Endothelial cell of umbilical vein (primary cell): ENCODE measurements at regions not wholly inside any gene's neighbourhood (a gene's known extent, or its start where the extent isn't known, plus 50 kb on each side); places are given as distances from the start of the nearest gene placed in this dataset.

Source experiments
- BruUV-seq: library from RNA; stranded (reverse); fragments of 400-500 nt; replicated peaks from 2 replicates; lab custom pipeline; 2021; lab: Mats Ljungman, UMichigan
- CTCF ChIA-PET: fragments of 300-600, 350-600 bp; sonication (Branson Sonifier 250); formaldehyde crosslinking; loops from one replicate; lab custom pipeline; 2021; ENCODE audit warnings: antibody characterized with exemption, inconsistent platforms; lab: Charles Lee
- POLR2A ChIA-PET: fragments of 300-600, 350-600 bp; sonication (Branson Sonifier 250); formaldehyde crosslinking; loops from one replicate; lab custom pipeline; 2021; ENCODE audit warnings: antibody characterized with exemption, inconsistent platforms; lab: Charles Lee
- DNase-seq: peaks from one replicate; pipeline ENCODE4 v3.0.0-alpha.2; 2011; ENCODE audit warnings: low read depth, low spot score
- FAIRE-seq: peaks from 2 replicates; lab custom pipeline; 2011; peaks lifted over from hg19 to GRCh38; lab: Jason Lieb, UNC
- H2AFZ ChIP-seq: 2 replicates; pipeline ENCODE4 v1.6.0; 2012; ENCODE audit warnings: low read depth, low read length, control low read depth, inconsistent platforms
- H3K27ac ChIP-seq: 2 replicates; pipeline ENCODE4 v1.5.1; 2011; ENCODE audit warnings: low read depth, mild to moderate bottlenecking, control low read depth, low read length, moderate library complexity; ENCODE audit not compliant: insufficient read depth
- H3K27me3 ChIP-seq, 2 experiments: 2 replicates each; pipeline versions ENCODE4 v1.6.0 to v1.6.1; 2011; ENCODE audit warnings: low read length in 2 of 2, mixed read lengths in 1 of 2; ENCODE audit not compliant: control insufficient read depth in 2 of 2, insufficient read depth in 2 of 2
- H3K36me3 ChIP-seq, 2 experiments: 2 replicates in 1 of 2; 3 replicates in 1 of 2; pipeline ENCODE4 v1.5.1; 2011; ENCODE audit warnings: low read length in 2 of 2, mild to moderate bottlenecking in 1 of 2, moderate library complexity in 1 of 2; ENCODE audit not compliant: control insufficient read depth in 2 of 2, insufficient read depth in 2 of 2; ENCODE audit errors: extremely low read depth in 1 of 2
- H3K4me1 ChIP-seq: 3 replicates; pipeline ENCODE4 v1.5.1; 2011; ENCODE audit warnings: mild to moderate bottlenecking, low read length; ENCODE audit not compliant: control insufficient read depth, insufficient read depth; ENCODE audit errors: extremely low read depth
- H3K4me2 ChIP-seq: 2 replicates; pipeline ENCODE4 v1.6.1; 2011; ENCODE audit warnings: low read length, control low read depth, mixed read lengths; ENCODE audit not compliant: insufficient read depth
- H3K4me3 ChIP-seq, 3 experiments: fragments of 200-600 bp in 1 of 3; sonication (generic), shearing (Covaris generic) in 1 of 3; replicated peaks in 1 of 3; 2 replicates each; pipeline ENCODE4 v1.5.1; 2011 to 2016; ENCODE audit warnings: control low read depth in 3 of 3, low read length in 3 of 3, mild to moderate bottlenecking in 2 of 3, inconsistent platforms in 1 of 3, low read depth in 1 of 3, moderate library complexity in 1 of 3; ENCODE audit not compliant: insufficient read depth in 1 of 3
- H3K79me2 ChIP-seq: 2 replicates; pipeline ENCODE4 v1.6.0; 2012; ENCODE audit warnings: low read length, inconsistent platforms; ENCODE audit not compliant: control insufficient read depth, insufficient read depth
- H3K9ac ChIP-seq: replicated peaks from 2 replicates; pipeline ENCODE3; 2011; ENCODE audit warnings: low read length, control low read depth; ENCODE audit not compliant: insufficient read depth; ENCODE audit errors: extremely low read depth
- H3K9me1 ChIP-seq: replicated peaks from 3 replicates; pipeline ENCODE4 v1.6.0; 2011; ENCODE audit warnings: mild to moderate bottlenecking, low read length; ENCODE audit not compliant: control insufficient read depth, insufficient read depth; ENCODE audit errors: extremely low read depth
- H3K9me3 ChIP-seq: replicated peaks from 2 replicates; pipeline ENCODE4 v1.5.1; 2012; ENCODE audit warnings: low read length, inconsistent platforms; ENCODE audit not compliant: control insufficient read depth, insufficient read depth
- H4K20me1 ChIP-seq: replicated peaks from 2 replicates; pipeline ENCODE3; 2011; ENCODE audit warnings: mild to moderate bottlenecking, low read length; ENCODE audit not compliant: control insufficient read depth, insufficient read depth; ENCODE audit errors: extremely low read depth
- EZH2 ChIP-seq: IDR thresholded peaks from 2 replicates; pipeline ENCODE4 v1.6.1; 2012; ENCODE audit warnings: borderline replicate concordance, low read depth, mild to moderate bottlenecking, moderate library complexity, low read length, inconsistent platforms; ENCODE audit not compliant: severe bottlenecking
- FOS ChIP-seq: IDR thresholded peaks from 2 replicates; pipeline ENCODE4 v1.6.1; 2011; ENCODE audit warnings: mild to moderate bottlenecking, low read length, moderate library complexity, borderline replicate concordance; ENCODE audit not compliant: insufficient read depth
- GATA2 ChIP-seq: IDR thresholded peaks from 2 replicates; pipeline ENCODE4 v1.7.0; 2011; ENCODE audit warnings: low read depth, mild to moderate bottlenecking, moderate library complexity, mixed read lengths, low read length; ENCODE audit not compliant: insufficient read length, insufficient read depth
- JUN ChIP-seq: IDR thresholded peaks from 2 replicates; pipeline ENCODE4 v1.6.1; 2011; ENCODE audit warnings: borderline replicate concordance, low read depth; ENCODE audit not compliant: insufficient read length, insufficient read depth
- MYC ChIP-seq: IDR thresholded peaks from one replicate; pipeline ENCODE4 v1.6.1; 2011; ENCODE audit warnings: mild to moderate bottlenecking, low read depth, low read length
- POLR2A ChIP-seq: IDR thresholded peaks from 2 replicates; pipeline ENCODE4 v1.6.1; 2012; ENCODE audit warnings: low read depth, mild to moderate bottlenecking, control low read depth, low read length
- dilution Hi-C: fragments of 300-500 bp; cut with MboI; formaldehyde crosslinking; loops from one replicate; pipeline ENCODE4 v1.15.0; 2019; ENCODE audit warnings: low sequenced_read_pairs; ENCODE audit not compliant: extremely low pct_ligation_motif_present
- intact Hi-C: fragments of 100-400 bp; cut with micrococcal nuclease; formaldehyde crosslinking; loops from one replicate; pipeline ENCODE4 v1.10.0; 2022
- TF ChIP-seq, protein P1 (sequence below): IDR thresholded peaks from 2 replicates; pipeline ENCODE4 v1.6.1; 2011; ENCODE audit not compliant: insufficient read depth, insufficient read length
- TF ChIP-seq, protein P2 (sequence below), 2 donors: IDR thresholded peaks; 1 replicate in 1 of 2; 2 replicates in 1 of 2; pipeline ENCODE4 v1.5.1; 2011; ENCODE audit warnings: low read length in 2 of 2, mild to moderate bottlenecking in 2 of 2, moderate library complexity in 2 of 2, control low read depth in 1 of 2, inconsistent platforms in 1 of 2, low read depth in 1 of 2; ENCODE audit not compliant: insufficient read depth in 1 of 2; ENCODE audit errors: extremely low read depth in 1 of 2

DNA sequence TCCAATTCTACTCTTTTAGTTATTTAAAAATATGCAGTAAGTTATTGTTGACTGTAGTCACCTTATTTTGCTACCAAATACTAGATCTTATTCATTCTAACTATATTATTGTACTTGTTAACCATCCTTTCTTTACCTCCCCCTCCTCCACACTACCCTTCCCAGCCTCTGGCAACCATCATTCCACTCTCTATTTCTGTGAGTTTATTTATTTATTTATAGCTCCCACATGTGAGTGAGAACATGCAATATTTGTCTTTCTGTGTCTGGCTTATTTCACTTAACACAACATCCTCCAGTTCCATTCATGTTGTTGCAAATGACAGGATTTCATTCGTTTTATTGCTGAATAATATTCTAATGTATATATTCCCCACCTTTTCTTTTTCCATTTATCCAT is 115.8 kb downstream of the TSEN15 start:
- no peak overlapping the region for H3K4me2 ChIP-seq
- H3K9ac ChIP-seq, result no peak overlapping the region
- H3K9me3 ChIP-seq, result no peaks in the 10 kb centered on the region
- ChIA-PET CTCF (no interaction called here), POLR2A (no interaction called here)
- no peaks in the 10 kb centered on the region for H3K36me3 ChIP-seq
- no peaks in the 10 kb centered on the region for H3K4me1 ChIP-seq
- DNase-seq (no peak), FAIRE-seq (no peak)
- H3K27me3 ChIP-seq, result no peaks in the 10 kb centered on the region
- H3K27ac ChIP-seq, result no peak overlapping the region
- H3K9me1 ChIP-seq, result no peaks in the 10 kb centered on the region
- TF ChIP-seq, protein P1, sequence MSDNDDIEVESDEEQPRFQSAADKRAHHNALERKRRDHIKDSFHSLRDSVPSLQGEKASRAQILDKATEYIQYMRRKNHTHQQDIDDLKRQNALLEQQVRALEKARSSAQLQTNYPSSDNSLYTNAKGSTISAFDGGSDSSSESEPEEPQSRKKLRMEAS, result no peak
- TF ChIP-seq POLR2A, result no peak
- no peak for TF ChIP-seq MYC
- TF ChIP-seq, protein P2, sequence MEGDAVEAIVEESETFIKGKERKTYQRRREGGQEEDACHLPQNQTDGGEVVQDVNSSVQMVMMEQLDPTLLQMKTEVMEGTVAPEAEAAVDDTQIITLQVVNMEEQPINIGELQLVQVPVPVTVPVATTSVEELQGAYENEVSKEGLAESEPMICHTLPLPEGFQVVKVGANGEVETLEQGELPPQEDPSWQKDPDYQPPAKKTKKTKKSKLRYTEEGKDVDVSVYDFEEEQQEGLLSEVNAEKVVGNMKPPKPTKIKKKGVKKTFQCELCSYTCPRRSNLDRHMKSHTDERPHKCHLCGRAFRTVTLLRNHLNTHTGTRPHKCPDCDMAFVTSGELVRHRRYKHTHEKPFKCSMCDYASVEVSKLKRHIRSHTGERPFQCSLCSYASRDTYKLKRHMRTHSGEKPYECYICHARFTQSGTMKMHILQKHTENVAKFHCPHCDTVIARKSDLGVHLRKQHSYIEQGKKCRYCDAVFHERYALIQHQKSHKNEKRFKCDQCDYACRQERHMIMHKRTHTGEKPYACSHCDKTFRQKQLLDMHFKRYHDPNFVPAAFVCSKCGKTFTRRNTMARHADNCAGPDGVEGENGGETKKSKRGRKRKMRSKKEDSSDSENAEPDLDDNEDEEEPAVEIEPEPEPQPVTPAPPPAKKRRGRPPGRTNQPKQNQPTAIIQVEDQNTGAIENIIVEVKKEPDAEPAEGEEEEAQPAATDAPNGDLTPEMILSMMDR (IDR thresholded peaks at IDR 0.05; ENCODE audit: extremely low read depth in 1 of 2, insufficient read depth in 1 of 2, low read depth in 1 of 2, low read length in 2 of 2), result no peak
- no peak for TF ChIP-seq JUN
- no peak for TF ChIP-seq EZH2
- no peak for TF ChIP-seq FOS
- TF ChIP-seq GATA2, result no peak
- BruUV-seq, result no TSS peak
- H3K4me3 ChIP-seq, result no peak overlapping the region
- dilution Hi-C loops (no loop called here), intact Hi-C loops (no loop called here)
- H4K20me1 ChIP-seq, result no peaks in the 10 kb centered on the region
- H3K79me2 ChIP-seq, result no peaks in the 10 kb centered on the region
- H2AFZ ChIP-seq, result no peak overlapping the region
